ENCODE measurements at regions not wholly inside any gene's neighbourhood (a gene's known extent, or its start where the extent isn't known, plus 50 kb on each side); places are given as distances from the start of the nearest gene placed in this dataset.

GRCh38 chr18:67261931-67262552 lies 254.5 kb downstream of the DSEL start:
- peaks cover 3 to 5% (median 4%) of the 10 kb centered on the region in 3 donors for H3K27me3 Mint-ChIP-seq (ENCODE audit: low read depth in 3 of 3)
- no peak overlapping the region for H3K9ac ChIP-seq (ENCODE audit: insufficient read depth, low read length, poor library complexity, severe bottlenecking)
- H3K4me1 Mint-ChIP-seq = peaks cover 20% of the 10 kb centered on the region
- H3K4me2 ChIP-seq (replicated peaks; ENCODE audit: extremely low read depth, low read length, poor library complexity, severe bottlenecking) = no peak overlapping the region
- H3K9me3 ChIP-seq (replicated peaks in 1 of 2; ENCODE audit: control insufficient read depth in 1 of 2, insufficient read depth in 1 of 2, low read length in 2 of 2) = no peaks in the 10 kb centered on the region
- no CpG with 5 or more reads among the region's 3 CpGs for WGBS (ENCODE audit: insufficient coverage)
- no peak overlapping the region for H3K27ac ChIP-seq (ENCODE audit: low read depth in 1 of 2, low read length in 2 of 2)
- no peaks in the 10 kb centered on the region for H3K79me2 ChIP-seq (ENCODE audit: insufficient read depth, low read length)
- H3K27me3 ChIP-seq (ENCODE audit: control insufficient read depth in 2 of 2, insufficient read depth in 2 of 2, low read length in 2 of 2) = no peaks in the 10 kb centered on the region
- H3K27ac Mint-ChIP-seq = no peak overlapping the region
- H3K4me3 ChIP-seq (replicated peaks in 1 of 3; ENCODE audit: low read depth in 2 of 3, low read length in 3 of 3) = no peak overlapping the region
- no peaks in the 10 kb centered on the region for H3K36me3 ChIP-seq (replicated peaks in 1 of 2; ENCODE audit: control insufficient read depth in 1 of 2, insufficient read depth in 2 of 2, low read length in 2 of 2)
- peaks cover 0 to 9% (median 2%) of the 10 kb centered on the region in 7 donors for H3K9me3 Mint-ChIP-seq
- no peak overlapping the region for H2AFZ ChIP-seq (ENCODE audit: insufficient read depth, low read depth, low read length, poor library complexity, severe bottlenecking)
- peaks cover 15 to 18% of the 10 kb centered on the region in 2 donors for H3K4me1 ChIP-seq (ENCODE audit: control insufficient read depth in 1 of 2, insufficient read depth in 2 of 2, low read length in 2 of 2)
- H3K36me3 Mint-ChIP-seq = no peaks in the 10 kb centered on the region
- intact Hi-C loops (cut with micrococcal nuclease) = no loop called here
- H3K4me3 Mint-ChIP-seq = no peak overlapping the region
- no peaks in the 10 kb centered on the region for H4K20me1 ChIP-seq (ENCODE audit: insufficient read depth, low read length)
- TF ChIP-seq, protein P1, sequence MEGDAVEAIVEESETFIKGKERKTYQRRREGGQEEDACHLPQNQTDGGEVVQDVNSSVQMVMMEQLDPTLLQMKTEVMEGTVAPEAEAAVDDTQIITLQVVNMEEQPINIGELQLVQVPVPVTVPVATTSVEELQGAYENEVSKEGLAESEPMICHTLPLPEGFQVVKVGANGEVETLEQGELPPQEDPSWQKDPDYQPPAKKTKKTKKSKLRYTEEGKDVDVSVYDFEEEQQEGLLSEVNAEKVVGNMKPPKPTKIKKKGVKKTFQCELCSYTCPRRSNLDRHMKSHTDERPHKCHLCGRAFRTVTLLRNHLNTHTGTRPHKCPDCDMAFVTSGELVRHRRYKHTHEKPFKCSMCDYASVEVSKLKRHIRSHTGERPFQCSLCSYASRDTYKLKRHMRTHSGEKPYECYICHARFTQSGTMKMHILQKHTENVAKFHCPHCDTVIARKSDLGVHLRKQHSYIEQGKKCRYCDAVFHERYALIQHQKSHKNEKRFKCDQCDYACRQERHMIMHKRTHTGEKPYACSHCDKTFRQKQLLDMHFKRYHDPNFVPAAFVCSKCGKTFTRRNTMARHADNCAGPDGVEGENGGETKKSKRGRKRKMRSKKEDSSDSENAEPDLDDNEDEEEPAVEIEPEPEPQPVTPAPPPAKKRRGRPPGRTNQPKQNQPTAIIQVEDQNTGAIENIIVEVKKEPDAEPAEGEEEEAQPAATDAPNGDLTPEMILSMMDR (IDR thresholded peaks at IDR 0.05) = no peak
- no peak for DNase-seq

DNA sequence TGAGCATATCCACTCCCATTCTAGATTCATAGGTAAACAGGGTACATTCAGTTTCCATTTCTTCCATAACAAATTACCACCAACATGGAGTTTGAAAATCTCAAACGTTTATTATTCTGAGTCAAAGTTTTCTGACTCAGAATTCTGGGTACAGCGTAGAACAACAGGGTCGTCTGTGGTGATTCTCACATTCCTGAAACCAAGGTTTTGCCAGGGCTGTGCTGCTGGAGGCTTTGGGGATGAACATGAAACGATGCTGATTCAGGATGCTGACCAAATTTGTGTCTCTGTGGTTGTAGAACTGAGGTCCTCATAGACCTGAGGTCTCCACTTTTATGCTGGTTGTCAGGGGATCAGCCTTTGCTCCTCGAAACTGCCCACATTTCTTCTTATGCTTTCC lies 255.7 kb downstream of the DSEL start:
- peaks cover 0 to 9% (median 2%) of the 10 kb centered on the region in 7 donors for H3K9me3 Mint-ChIP-seq
- H3K27me3 ChIP-seq (ENCODE audit: control insufficient read depth in 2 of 2, insufficient read depth in 2 of 2, low read length in 2 of 2) = no peaks in the 10 kb centered on the region
- no peak overlapping the region for H3K4me2 ChIP-seq (replicated peaks; ENCODE audit: extremely low read depth, low read length, poor library complexity, severe bottlenecking)
- no peak for DNase-seq
- H3K27ac ChIP-seq (ENCODE audit: low read depth in 1 of 2, low read length in 2 of 2) = no peak overlapping the region
- intact Hi-C loops (cut with micrococcal nuclease) = no loop called here
- H3K79me2 ChIP-seq (ENCODE audit: insufficient read depth, low read length) = no peaks in the 10 kb centered on the region
- no peaks in the 10 kb centered on the region for H3K9me3 ChIP-seq (replicated peaks in 1 of 2; ENCODE audit: control insufficient read depth in 1 of 2, insufficient read depth in 1 of 2, low read length in 2 of 2)
- no peaks in the 10 kb centered on the region for H3K36me3 ChIP-seq (replicated peaks in 1 of 2; ENCODE audit: control insufficient read depth in 1 of 2, insufficient read depth in 2 of 2, low read length in 2 of 2)
- no peak overlapping the region for H3K9ac ChIP-seq (ENCODE audit: insufficient read depth, low read length, poor library complexity, severe bottlenecking)
- H2AFZ ChIP-seq (ENCODE audit: insufficient read depth, low read depth, low read length, poor library complexity, severe bottlenecking) = no peak overlapping the region
- no peaks in the 10 kb centered on the region for H3K36me3 Mint-ChIP-seq
- H4K20me1 ChIP-seq (ENCODE audit: insufficient read depth, low read length) = no peaks in the 10 kb centered on the region
- H3K4me3 Mint-ChIP-seq = no peak overlapping the region
- WGBS (ENCODE audit: insufficient coverage) = 84% methylated on average over 4 of the region's 5 CpGs
- peaks cover 3 to 7% (median 5%) of the 10 kb centered on the region in 3 donors for H3K27me3 Mint-ChIP-seq (ENCODE audit: low read depth in 3 of 3)
- H3K4me1 Mint-ChIP-seq = peaks cover 9% of the 10 kb centered on the region
- peaks cover 8% of the 10 kb centered on the region in 2 donors for H3K4me1 ChIP-seq (ENCODE audit: control insufficient read depth in 1 of 2, insufficient read depth in 2 of 2, low read length in 2 of 2)
- TF ChIP-seq, protein P1 (IDR thresholded peaks at IDR 0.05) = no peak
- H3K27ac Mint-ChIP-seq = no peak overlapping the region
- H3K4me3 ChIP-seq (replicated peaks in 1 of 3; ENCODE audit: low read depth in 2 of 3, low read length in 3 of 3) = no peak overlapping the region
